Duodenal mucosa (tissue), 2 donors: ENCODE measurements at regions not wholly inside any gene's neighbourhood (a gene's known extent, or its start where the extent isn't known, plus 50 kb on each side); places are given as distances from the start of the nearest gene placed in this dataset.

Source experiments
- H3K27ac ChIP-seq: one replicate; pipeline ENCODE4 v1.7.0; 2013; ENCODE audit warnings: low read depth, low read length
- H3K27me3 ChIP-seq, 2 donors: one replicate each; pipeline ENCODE4 v1.7.0; 2013; ENCODE audit warnings: low read length in 2 of 2, control low read depth in 1 of 2; ENCODE audit not compliant: insufficient read depth in 2 of 2, control insufficient read depth in 1 of 2
- H3K36me3 ChIP-seq, 2 donors: one replicate each; pipeline ENCODE4 v1.7.0; 2013; ENCODE audit warnings: low read length in 2 of 2, control low read depth in 1 of 2; ENCODE audit not compliant: insufficient read depth in 2 of 2, control insufficient read depth in 1 of 2
- H3K4me1 ChIP-seq, 2 donors: one replicate each; pipeline ENCODE4 v1.7.0; 2013; ENCODE audit warnings: low read length in 2 of 2, control low read depth in 1 of 2; ENCODE audit not compliant: insufficient read depth in 2 of 2, control insufficient read depth in 1 of 2
- H3K4me3 ChIP-seq, 2 donors: one replicate each; pipeline ENCODE4 v1.7.0; 2013; ENCODE audit warnings: low read length in 2 of 2, low read depth in 1 of 2
- H3K9ac ChIP-seq, 2 donors: one replicate each; pipeline ENCODE4 v1.7.0; 2013; ENCODE audit warnings: low read length in 2 of 2, low read depth in 1 of 2
- H3K9me3 ChIP-seq, 2 donors: one replicate each; pipeline ENCODE4 v1.7.0; 2013; ENCODE audit warnings: low read length in 2 of 2, control low read depth in 1 of 2; ENCODE audit not compliant: control insufficient read depth in 1 of 2

- Histone ChIP-seq H3K4me1 (no peaks in the 10 kb centered on the region), H3K9ac (no peak overlapping the region), H3K36me3 (no peaks in the 10 kb centered on the region), H3K4me3 (no peak overlapping the region), H3K9me3 (no peaks in the 10 kb centered on the region), H3K27ac (no peak overlapping the region), H3K27me3 (no peaks in the 10 kb centered on the region)
Measured at GRCh38 chr5:124317451-124317850, 429.0 kb downstream of the ZNF608 start.

GRCh38 chr5:124315741-124316415 is 430.6 kb downstream of the ZNF608 start:
- Histone ChIP-seq H3K4me3 (no peak overlapping the region), H3K27ac (no peak overlapping the region), H3K9ac (no peak overlapping the region), H3K27me3 (no peaks in the 10 kb centered on the region), H3K9me3 (no peaks in the 10 kb centered on the region), H3K36me3 (no peaks in the 10 kb centered on the region), H3K4me1 (no peaks in the 10 kb centered on the region)

GRCh38 chr5:124310453-124310852 is 436.0 kb downstream of the ZNF608 start:
- Histone ChIP-seq H3K9me3 (no peaks in the 10 kb centered on the region), H3K9ac (no peak overlapping the region), H3K27me3 (no peaks in the 10 kb centered on the region), H3K27ac (no peak overlapping the region), H3K36me3 (no peaks in the 10 kb centered on the region), H3K4me3 (no peak overlapping the region), H3K4me1 (peaks cover 0 to 5% of the 10 kb centered on the region in 2 donors)

- no peak overlapping the region for H3K27ac ChIP-seq
- H3K9ac ChIP-seq = no peak overlapping the region
- no peaks in the 10 kb centered on the region for H3K36me3 ChIP-seq
- H3K27me3 ChIP-seq = no peaks in the 10 kb centered on the region
- H3K9me3 ChIP-seq = no peaks in the 10 kb centered on the region
- H3K4me1 ChIP-seq = peaks cover 0 to 5% of the 10 kb centered on the region in 2 donors
- H3K4me3 ChIP-seq = no peak overlapping the region
Measured at GRCh38 chr5:124309241-124309980, 437.0 kb downstream of the ZNF608 start.

GRCh38 chr5:124303366-124303765 is 443.1 kb downstream of the ZNF608 start:
- H3K27ac ChIP-seq = no peak overlapping the region
- no peak overlapping the region for H3K4me3 ChIP-seq

GRCh38 chr5:124302533-124302932 is 443.9 kb downstream of the ZNF608 start:
- H3K9ac ChIP-seq = no peak overlapping the region
- H3K36me3 ChIP-seq = no peaks in the 10 kb centered on the region
- H3K27ac ChIP-seq = no peak overlapping the region
- no peak overlapping the region for H3K4me3 ChIP-seq
- no peaks in the 10 kb centered on the region for H3K9me3 ChIP-seq
- no peaks in the 10 kb centered on the region for H3K27me3 ChIP-seq
- H3K4me1 ChIP-seq = no peaks in the 10 kb centered on the region

More at GRCh38 chr5:124303366-124303765, 443.1 kb downstream of the ZNF608 start:
- Histone ChIP-seq H3K27me3 (no peaks in the 10 kb centered on the region), H3K9ac (no peak overlapping the region), H3K4me1 (no peaks in the 10 kb centered on the region), H3K9me3 (no peaks in the 10 kb centered on the region), H3K36me3 (no peaks in the 10 kb centered on the region)

- Histone ChIP-seq H3K4me3 (no peak overlapping the region), H3K27ac (no peak overlapping the region), H3K9me3 (no peaks in the 10 kb centered on the region), H3K27me3 (no peaks in the 10 kb centered on the region), H3K4me1 (no peaks in the 10 kb centered on the region), H3K36me3 (no peaks in the 10 kb centered on the region), H3K9ac (no peak overlapping the region)
Measured at GRCh38 chr5:124301850-124302249, 444.6 kb downstream of the ZNF608 start.

GRCh38 chr5:124300815-124301621 is 445.4 kb downstream of the ZNF608 start:
- H3K4me1 ChIP-seq = no peaks in the 10 kb centered on the region

GRCh38 chr5:124297826-124298225 is 448.6 kb downstream of the ZNF608 start:
- Histone ChIP-seq H3K27ac (no peak overlapping the region), H3K4me1 (no peaks in the 10 kb centered on the region), H3K4me3 (no peak overlapping the region), H3K9ac (no peak overlapping the region), H3K9me3 (no peaks in the 10 kb centered on the region), H3K27me3 (no peaks in the 10 kb centered on the region), H3K36me3 (no peaks in the 10 kb centered on the region)

More at GRCh38 chr5:124300815-124301621, 445.4 kb downstream of the ZNF608 start:
- no peak overlapping the region for H3K9ac ChIP-seq
- H3K27ac ChIP-seq = no peak overlapping the region
- no peaks in the 10 kb centered on the region for H3K27me3 ChIP-seq
- no peaks in the 10 kb centered on the region for H3K9me3 ChIP-seq
- H3K4me3 ChIP-seq = no peak overlapping the region
- no peaks in the 10 kb centered on the region for H3K36me3 ChIP-seq

GRCh38 chr5:124292322-124292855 is 454.1 kb downstream of the ZNF608 start:
- no peaks in the 10 kb centered on the region for H3K9me3 ChIP-seq
- H3K36me3 ChIP-seq = no peaks in the 10 kb centered on the region
- no peak overlapping the region for H3K27ac ChIP-seq
- no peaks in the 10 kb centered on the region for H3K4me1 ChIP-seq
- no peak overlapping the region for H3K9ac ChIP-seq
- no peak overlapping the region for H3K4me3 ChIP-seq
- no peaks in the 10 kb centered on the region for H3K27me3 ChIP-seq
